ENCODE measurements at regions not wholly inside any gene's neighbourhood (a gene's known extent, or its start where the extent isn't known, plus 50 kb on each side); places are given as distances from the start of the nearest gene placed in this dataset.

- Histone ChIP-seq H3K4me1 (no peaks in the 10 kb centered on the region), H3K4me3 (no peak overlapping the region), H3K27ac (no peak overlapping the region), H3K36me3 (no peaks in the 10 kb centered on the region), H3K27me3 (no peaks in the 10 kb centered on the region), H3K9me3 (no peaks in the 10 kb centered on the region)
- DNase-seq: no peak
- no peak for TF ChIP-seq POLR2A (IDR thresholded peaks at IDR 0.05)
- no peak for TF ChIP-seq CTCF (IDR thresholded peaks at IDR 0.05)
- intact Hi-C loops (cut with DNase I; ENCODE audit: low total_unique reads): no loop called here
Measured at GRCh38 chr14:89065879-89066278, 241.4 kb downstream of the TTC8 start.

- H3K27me3 ChIP-seq: no peaks in the 10 kb centered on the region
- H3K4me1 ChIP-seq: no peaks in the 10 kb centered on the region
- H3K36me3 ChIP-seq: no peaks in the 10 kb centered on the region
- intact Hi-C loops (cut with DNase I; ENCODE audit: low total_unique reads): no loop called here
- H3K4me3 ChIP-seq: no peak overlapping the region
- TF ChIP-seq CTCF (IDR thresholded peaks at IDR 0.05) (no peak), POLR2A (IDR thresholded peaks at IDR 0.05) (no peak)
- no peak overlapping the region for H3K27ac ChIP-seq
- no peak for DNase-seq
- no peaks in the 10 kb centered on the region for H3K9me3 ChIP-seq
Measured at GRCh38 chr14:89067293-89067972, 243.0 kb downstream of the TTC8 start.

GRCh38 chr14:89078021-89078795 is 253.8 kb downstream of the TTC8 start:
- no peak overlapping the region for H3K27ac ChIP-seq
- no peaks in the 10 kb centered on the region for H3K9me3 ChIP-seq
- H3K4me3 ChIP-seq: no peak overlapping the region
- no peak for DNase-seq
- intact Hi-C loops (cut with DNase I; ENCODE audit: low total_unique reads): no loop called here
- no peaks in the 10 kb centered on the region for H3K36me3 ChIP-seq
- TF ChIP-seq CTCF (IDR thresholded peaks at IDR 0.05): no peak
- TF ChIP-seq POLR2A (IDR thresholded peaks at IDR 0.05): no peak
- H3K27me3 ChIP-seq: no peaks in the 10 kb centered on the region
- H3K4me1 ChIP-seq: no peaks in the 10 kb centered on the region

DNA sequence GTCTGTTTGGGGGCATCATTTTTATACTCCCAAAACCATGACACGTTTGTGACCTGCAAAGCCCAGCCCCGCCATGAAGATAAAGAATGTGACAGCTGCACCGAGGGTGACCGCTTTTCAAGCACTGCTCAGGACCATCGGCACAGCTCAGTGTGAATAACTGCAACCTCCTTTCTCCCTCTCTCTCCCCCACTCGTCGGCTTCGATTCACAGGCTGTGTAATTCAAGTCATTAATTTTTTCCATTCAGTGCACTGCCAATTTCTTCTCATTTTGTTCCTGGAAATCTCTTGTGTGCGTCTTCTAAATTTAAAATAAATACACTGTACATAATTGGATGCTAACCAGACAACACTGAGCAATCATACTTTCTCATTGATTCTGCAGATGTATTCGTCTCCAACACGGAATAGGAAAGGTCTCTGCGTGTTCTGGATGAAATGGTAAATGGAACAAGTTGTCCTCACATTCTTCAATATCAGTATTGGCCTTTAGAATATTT is 260.8 kb downstream of the TTC8 start:
- no peak for DNase-seq
- Histone ChIP-seq H3K27ac (no peak overlapping the region), H3K4me3 (no peak overlapping the region)

More for the DNA sequence above, 260.8 kb downstream of the TTC8 start:
- intact Hi-C loops (cut with DNase I; ENCODE audit: low total_unique reads): no loop called here
- Histone ChIP-seq H3K36me3 (no peaks in the 10 kb centered on the region), H3K4me1 (no peaks in the 10 kb centered on the region), H3K27me3 (no peaks in the 10 kb centered on the region), H3K9me3 (no peaks in the 10 kb centered on the region)
- TF ChIP-seq CTCF (IDR thresholded peaks at IDR 0.05): no peak
- no peak for TF ChIP-seq POLR2A (IDR thresholded peaks at IDR 0.05)
